ENCODE measurements at regions not wholly inside any gene's neighbourhood (a gene's known extent, or its start where the extent isn't known, plus 50 kb on each side); places are given as distances from the start of the nearest gene placed in this dataset.

GRCh38 chr9:109616571-109617120 lies 118.5 kb upstream of the PTPN3 start:
- H3K4me1 ChIP-seq (ENCODE audit: insufficient read depth, low read length, poor library complexity, severe bottlenecking) = no peaks in the 10 kb centered on the region
- TF ChIP-seq CTCF (conservative IDR thresholded peaks at IDR 0.05; ENCODE audit: low read length) (no peak), EZH2phosphoT487 (IDR thresholded peaks at IDR 0.05; ENCODE audit: borderline replicate concordance, low read depth, low read length) (no peak)
- no TSS peak for BruUV-seq (replicated peaks)
- H4K20me1 ChIP-seq (ENCODE audit: insufficient read depth, low read length) = no peaks in the 10 kb centered on the region
- DNase-seq (ENCODE audit: low spot score) = no peak
- no peak overlapping the region for H3K4me2 ChIP-seq (ENCODE audit: low read length)
- ChIA-PET POLR2A (interaction anchor here (0.6 kb wide), 3 partner anchors 9 to 269 kb away, joined by 3 read pairs; no protein-coding TSS in a partner anchor), CTCF (ENCODE audit: unreplicated experiment) (no interaction called here)
- no peak overlapping the region for H3K4me3 ChIP-seq (ENCODE audit: low read depth, low read length, poor library complexity, severe bottlenecking)
- no peaks in the 10 kb centered on the region for H3K36me3 ChIP-seq (ENCODE audit: insufficient read depth, low read length)
- no peak overlapping the region for H3K27ac ChIP-seq (ENCODE audit: low read depth, low read length, poor library complexity, severe bottlenecking)
- no peak overlapping the region for H2AFZ ChIP-seq (ENCODE audit: low read length)
- H3K79me2 ChIP-seq (ENCODE audit: insufficient read depth, low read depth, low read length) = no peaks in the 10 kb centered on the region
- H3K9me3 ChIP-seq (ENCODE audit: low read length) = no peaks in the 10 kb centered on the region
- intact Hi-C loops (cut with micrococcal nuclease; ENCODE audit: unreplicated experiment) = no loop called here
- no peaks in the 10 kb centered on the region for H3K9me2 ChIP-seq (ENCODE audit: insufficient read depth, low read length)

- no peak for TF ChIP-seq EZH2phosphoT487 (IDR thresholded peaks at IDR 0.05; ENCODE audit: borderline replicate concordance, low read depth, low read length)
- no peak for TF ChIP-seq CTCF (conservative IDR thresholded peaks at IDR 0.05; ENCODE audit: low read length)
- H3K4me3 ChIP-seq (ENCODE audit: low read depth, low read length, poor library complexity, severe bottlenecking) = no peak overlapping the region
- H3K9me3 ChIP-seq (ENCODE audit: low read length) = no peaks in the 10 kb centered on the region
- no peak for DNase-seq (ENCODE audit: low spot score)
- ChIA-PET CTCF (ENCODE audit: unreplicated experiment) (no interaction called here), POLR2A (no interaction called here)
- H3K27ac ChIP-seq (ENCODE audit: low read depth, low read length, poor library complexity, severe bottlenecking) = no peak overlapping the region
- no TSS peak for BruUV-seq (replicated peaks)
- no peak overlapping the region for H3K4me2 ChIP-seq (ENCODE audit: low read length)
- no peak overlapping the region for H2AFZ ChIP-seq (ENCODE audit: low read length)
- intact Hi-C loops (cut with micrococcal nuclease; ENCODE audit: unreplicated experiment) = no loop called here
- no peaks in the 10 kb centered on the region for H3K79me2 ChIP-seq (ENCODE audit: insufficient read depth, low read depth, low read length)
- no peaks in the 10 kb centered on the region for H3K9me2 ChIP-seq (ENCODE audit: insufficient read depth, low read length)
- no peaks in the 10 kb centered on the region for H3K36me3 ChIP-seq (ENCODE audit: insufficient read depth, low read length)
- no peaks in the 10 kb centered on the region for H3K4me1 ChIP-seq (ENCODE audit: insufficient read depth, low read length, poor library complexity, severe bottlenecking)
- H4K20me1 ChIP-seq (ENCODE audit: insufficient read depth, low read length) = no peaks in the 10 kb centered on the region
These were observed 121.2 kb upstream of the PTPN3 start for GRCh38 chr9:109619310-109619709.

- DNase-seq (ENCODE audit: low spot score) = no peak
- Histone ChIP-seq H3K36me3 (ENCODE audit: insufficient read depth, low read length) (no peaks in the 10 kb centered on the region), H3K9me2 (ENCODE audit: insufficient read depth, low read length) (no peaks in the 10 kb centered on the region), H4K20me1 (ENCODE audit: insufficient read depth, low read length) (no peaks in the 10 kb centered on the region), H3K4me3 (ENCODE audit: low read depth, low read length, poor library complexity, severe bottlenecking) (no peak overlapping the region), H2AFZ (ENCODE audit: low read length) (no peak overlapping the region), H3K4me2 (ENCODE audit: low read length) (no peak overlapping the region), H3K79me2 (ENCODE audit: insufficient read depth, low read depth, low read length) (no peaks in the 10 kb centered on the region), H3K4me1 (ENCODE audit: insufficient read depth, low read length, poor library complexity, severe bottlenecking) (no peaks in the 10 kb centered on the region), H3K27ac (ENCODE audit: low read depth, low read length, poor library complexity, severe bottlenecking) (no peak overlapping the region), H3K9me3 (ENCODE audit: low read length) (no peaks in the 10 kb centered on the region)
- POLR2A ChIA-PET = no interaction called here
- no TSS peak for BruUV-seq (replicated peaks)
- TF ChIP-seq EZH2phosphoT487 (IDR thresholded peaks at IDR 0.05; ENCODE audit: borderline replicate concordance, low read depth, low read length) (no peak), CTCF (conservative IDR thresholded peaks at IDR 0.05; ENCODE audit: low read length) (no peak)
- CTCF ChIA-PET (ENCODE audit: unreplicated experiment) = no interaction called here
- intact Hi-C loops (cut with micrococcal nuclease; ENCODE audit: unreplicated experiment) = no loop called here
These were observed 126.0 kb upstream of the PTPN3 start for GRCh38 chr9:109624143-109624542.
